Fibroblast of skin of left biceps (primary cell): ENCODE measurements at regions not wholly inside any gene's neighbourhood (a gene's known extent, or its start where the extent isn't known, plus 50 kb on each side); places are given as distances from the start of the nearest gene placed in this dataset.
"Not testable (repeated sequence)": the region's sequence is repeated elsewhere in the genome, so short reads cannot be mapped to it uniquely, and the experiment has no call there.

ENCODE experiments used
- DNase-seq, 2 experiments: peaks; one replicate each; pipeline ENCODE4 v3.0.0-alpha.2; 2013; ENCODE audit warnings: low read depth in 2 of 2

GRCh38 chr7:96827701-96828100 lies 118.1 kb upstream of the SEM1 start:
- no peak for DNase-seq

DNA sequence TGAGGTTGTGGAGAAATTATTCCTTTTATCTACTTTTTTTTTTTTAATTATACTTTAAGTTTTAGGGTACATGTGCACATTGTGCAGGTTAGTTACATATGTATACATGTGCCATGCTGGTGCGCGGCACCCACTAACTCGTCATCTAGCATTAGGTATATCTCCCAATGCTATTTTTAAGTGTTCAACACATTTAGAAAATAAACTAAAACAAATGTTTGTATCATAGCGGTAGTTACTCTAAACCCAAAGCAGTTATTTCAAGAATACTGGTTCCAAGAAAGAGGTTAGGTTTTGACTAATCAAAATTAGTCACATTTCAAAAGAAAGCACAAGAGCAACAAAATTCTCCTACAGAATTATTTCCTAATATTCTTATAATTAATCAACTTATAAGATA lies 119.5 kb upstream of the SEM1 start:
- DNase-seq: not testable (repeated sequence)

- no peak for DNase-seq
Observed at GRCh38 chr7:96831446-96831845, 121.8 kb upstream of the SEM1 start.

DNA sequence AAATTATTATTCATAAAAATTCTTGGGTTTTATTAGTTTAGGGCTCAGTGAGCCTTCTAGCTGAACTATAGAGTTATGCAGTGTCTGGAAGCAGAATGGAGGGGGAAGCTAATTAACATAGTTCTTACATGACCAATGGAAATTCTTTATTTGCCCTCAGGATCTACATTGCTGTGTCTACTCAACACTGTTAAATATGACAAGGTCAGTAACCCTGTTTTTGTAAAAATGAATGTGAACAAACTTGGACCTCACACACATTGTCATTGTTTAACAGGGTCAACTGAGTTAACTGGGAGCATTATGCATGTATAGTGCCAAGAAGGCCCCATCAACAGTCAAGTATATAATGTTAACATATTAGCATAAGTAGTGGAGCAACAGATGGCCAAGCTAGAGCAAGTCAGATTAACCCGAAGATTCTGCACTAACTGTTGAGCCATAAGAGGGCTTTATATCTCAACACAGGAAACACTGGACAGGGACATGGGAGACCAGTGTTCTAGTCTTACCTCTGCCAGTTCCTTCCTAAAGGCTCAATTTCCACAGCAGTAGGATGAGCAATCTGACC lies 122.5 kb upstream of the SEM1 start:
- DNase-seq: no peak

GRCh38 chr7:96833676-96834453 lies 124.2 kb upstream of the SEM1 start:
- no peak for DNase-seq

- no peak for DNase-seq
Observed at GRCh38 chr7:96836456-96836855, 126.8 kb upstream of the SEM1 start.

- DNase-seq: no peak
Observed at GRCh38 chr7:96837593-96837992, 127.9 kb upstream of the SEM1 start.

DNA sequence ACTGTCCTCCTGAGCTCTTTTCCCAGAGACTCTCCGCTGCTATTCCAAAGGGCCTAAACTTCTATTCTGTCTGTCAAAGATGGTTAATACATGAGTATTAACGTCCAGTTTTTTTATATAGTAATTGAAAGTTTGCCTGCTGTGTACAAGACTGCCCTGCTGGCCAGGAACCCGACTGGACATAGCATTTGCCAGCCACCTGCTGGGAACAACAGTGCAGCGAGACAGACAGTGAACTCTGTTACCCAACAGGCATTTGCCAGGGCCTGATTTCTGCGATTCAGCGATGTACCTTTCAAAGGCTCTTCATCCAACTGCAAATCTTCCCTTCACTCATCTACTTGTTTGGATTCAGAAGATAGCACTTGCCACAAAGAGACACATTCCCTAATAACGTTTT lies 128.8 kb upstream of the SEM1 start:
- DNase-seq: no peak

DNA sequence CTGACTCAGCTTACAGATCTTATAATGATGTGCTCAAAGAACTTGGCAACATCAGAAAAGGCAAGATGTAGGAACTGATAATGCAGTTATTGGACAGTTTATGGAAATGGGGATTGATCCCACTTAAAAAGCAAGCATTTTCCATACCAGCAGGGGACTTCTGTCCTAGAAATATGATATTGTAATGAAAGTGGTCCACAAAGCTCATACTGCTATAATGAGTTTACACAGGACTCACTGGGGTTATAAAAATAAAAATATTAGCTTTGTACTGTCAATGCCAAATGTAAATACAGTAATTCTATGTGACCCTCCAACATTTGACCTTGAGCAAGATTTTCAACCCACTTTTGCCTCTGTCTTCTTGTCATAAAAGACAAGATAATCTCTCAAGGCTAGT lies 145.5 kb upstream of the SEM1 start:
- DNase-seq: no peak

- no peak for DNase-seq
Observed at GRCh38 chr7:96855691-96856090, 146.0 kb upstream of the SEM1 start.

DNA sequence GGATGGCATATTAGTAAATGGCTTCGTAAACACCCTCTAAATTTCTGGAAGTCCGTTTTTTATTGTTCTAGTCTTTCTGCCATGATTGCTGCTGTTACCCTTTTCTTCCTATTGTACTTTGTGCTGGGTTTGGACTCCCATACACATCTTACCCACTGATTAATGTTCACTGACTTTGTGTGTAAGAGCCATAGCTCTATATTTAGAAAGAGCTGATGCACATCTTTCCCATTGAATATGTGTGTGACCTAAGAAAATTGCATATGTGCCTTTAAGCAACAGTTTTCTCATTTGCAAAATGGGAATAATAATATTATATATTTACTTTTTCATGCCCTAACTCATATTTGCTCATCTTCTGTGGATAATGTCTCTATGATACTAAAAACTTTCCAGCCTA lies 135.8 kb upstream of the DLX6 start:
- no peak for DNase-seq

- DNase-seq: no peak
Observed at GRCh38 chr7:96870185-96870584, 135.2 kb upstream of the DLX6 start.

DNA sequence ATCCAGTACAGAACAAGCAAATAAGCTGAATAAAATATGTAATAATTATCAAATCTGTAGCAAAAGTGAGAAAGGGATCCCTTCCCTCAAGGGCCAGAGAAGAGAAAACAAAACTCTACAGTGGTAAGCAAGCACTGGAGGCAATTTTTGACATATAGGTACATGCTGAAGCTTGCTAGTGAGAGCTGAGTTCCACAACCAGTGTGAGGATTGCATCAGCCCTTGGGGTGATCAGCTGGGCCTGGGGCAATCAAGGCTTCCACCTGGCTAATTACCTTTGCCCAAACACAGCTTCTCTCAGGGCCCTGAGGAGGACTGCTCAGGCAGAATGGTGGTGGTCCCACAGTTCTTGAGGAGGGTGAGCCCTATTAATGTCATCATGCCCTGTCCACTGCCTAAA lies 134.4 kb upstream of the DLX6 start:
- DNase-seq: no peak

- DNase-seq: no peak
Observed at GRCh38 chr7:96887426-96887825, 117.9 kb upstream of the DLX6 start.

GRCh38 chr7:96899108-96899507 lies 106.2 kb upstream of the DLX6 start:
- DNase-seq: no peak

DNA sequence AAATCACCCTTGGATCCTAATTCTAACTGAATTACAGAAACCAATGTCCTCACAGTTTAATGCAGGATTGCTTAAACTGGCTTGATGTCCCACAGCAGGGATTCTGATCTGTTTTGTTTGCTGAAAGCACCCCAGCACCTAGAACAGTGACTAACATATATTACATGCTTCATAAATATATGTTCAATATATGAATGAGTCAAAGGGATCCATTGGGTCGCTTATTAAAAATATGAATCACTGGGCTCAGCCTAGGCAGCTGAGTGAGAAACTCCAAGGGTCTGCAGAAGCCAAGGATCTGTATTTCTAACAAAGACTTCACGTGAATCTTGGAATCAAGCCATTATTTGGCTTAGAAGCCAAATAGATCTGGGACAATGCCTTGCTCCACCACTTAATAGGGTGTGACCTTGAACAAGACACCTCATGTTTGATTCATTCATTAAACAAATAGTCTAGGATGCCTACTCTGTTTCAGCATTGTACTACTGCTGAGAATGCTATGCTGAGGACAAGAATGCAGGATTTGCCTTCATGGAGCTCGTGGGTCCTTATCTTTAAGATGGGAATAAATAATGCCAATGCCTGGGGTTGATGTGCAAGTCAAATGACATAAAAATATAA lies 103.4 kb upstream of the DLX6 start:
- DNase-seq: no peak

DNA sequence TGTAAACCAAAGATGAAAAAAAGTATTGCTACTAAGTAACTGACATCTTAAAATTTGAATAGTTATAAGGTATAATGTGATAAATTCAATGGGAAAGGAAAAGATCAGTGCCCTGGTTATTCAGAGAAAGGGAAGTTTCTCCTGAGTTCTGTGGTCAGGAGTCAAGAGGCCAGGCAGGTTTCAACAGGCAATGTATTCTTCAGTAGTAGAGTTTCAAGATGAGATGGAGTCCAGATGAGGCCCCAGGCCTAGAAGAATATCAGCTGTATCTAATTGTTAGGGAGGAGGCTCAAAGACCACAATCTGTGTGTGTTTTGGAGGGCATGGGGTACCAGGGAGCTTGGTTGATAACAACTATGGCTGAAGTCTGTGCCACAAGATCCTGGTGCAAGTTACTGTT lies 101.4 kb upstream of the DLX6 start:
- DNase-seq: no peak

DNA sequence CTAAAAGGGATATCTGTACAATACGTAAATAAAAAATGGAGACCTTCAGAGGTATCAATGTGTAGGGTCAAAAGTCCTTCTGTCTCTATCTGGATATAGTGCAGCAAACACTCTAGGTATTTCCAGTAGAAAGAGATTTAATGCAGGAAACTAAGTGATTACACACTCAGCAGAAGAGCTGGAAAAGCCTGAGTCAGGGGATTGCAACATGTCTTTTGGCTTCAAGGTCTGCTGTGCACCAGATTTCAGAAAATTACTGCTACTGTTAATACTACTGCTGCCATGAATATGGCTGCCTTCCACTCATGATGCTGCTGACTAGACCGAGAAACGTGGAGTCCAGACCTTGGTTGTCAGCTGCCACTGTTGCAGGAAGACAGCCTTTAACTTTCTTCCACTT lies 94.9 kb upstream of the DLX6 start:
- DNase-seq: no peak

GRCh38 chr7:96915029-96915428 lies 90.3 kb upstream of the DLX6 start:
- DNase-seq: no peak

DNA sequence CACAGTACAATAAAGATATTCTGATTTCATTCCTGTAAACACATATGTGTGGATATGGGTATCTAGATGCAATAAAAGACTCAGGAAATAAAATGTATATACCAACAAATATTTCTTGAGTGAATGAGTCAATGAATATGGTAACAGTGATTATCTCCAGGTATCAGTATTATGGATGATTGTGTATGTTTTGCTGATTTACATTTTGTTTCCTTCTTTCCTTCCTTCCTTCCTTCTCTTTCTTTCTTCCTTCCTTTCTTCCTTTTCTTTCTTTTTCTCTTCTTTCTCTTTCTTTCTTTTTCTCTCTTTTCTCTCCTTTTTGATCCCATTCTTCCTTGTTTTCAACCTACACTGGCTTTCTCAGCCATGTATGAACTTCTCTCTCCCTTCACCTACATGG lies 85.3 kb upstream of the DLX6 start:
- no peak for DNase-seq

DNA sequence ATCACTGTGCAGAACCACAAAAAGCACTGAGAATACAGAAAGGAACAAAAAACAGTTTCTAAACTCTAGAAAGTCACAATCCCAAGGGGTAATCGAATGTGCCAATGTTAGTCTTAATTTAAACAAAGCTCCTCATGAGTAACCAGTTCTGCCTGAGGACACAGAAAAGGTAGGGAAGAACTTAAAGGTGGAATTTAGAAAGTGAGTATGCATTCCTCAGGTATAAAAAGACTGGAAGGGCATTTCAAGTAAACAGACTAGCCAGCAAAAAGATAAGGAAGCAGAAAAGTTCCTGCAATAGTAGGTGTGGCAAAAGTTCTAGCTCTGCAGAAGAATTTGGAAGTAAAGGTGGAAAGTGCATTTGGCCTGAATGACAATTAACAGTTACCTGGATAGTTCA lies 84.6 kb upstream of the DLX6 start:
- no peak for DNase-seq

DNA sequence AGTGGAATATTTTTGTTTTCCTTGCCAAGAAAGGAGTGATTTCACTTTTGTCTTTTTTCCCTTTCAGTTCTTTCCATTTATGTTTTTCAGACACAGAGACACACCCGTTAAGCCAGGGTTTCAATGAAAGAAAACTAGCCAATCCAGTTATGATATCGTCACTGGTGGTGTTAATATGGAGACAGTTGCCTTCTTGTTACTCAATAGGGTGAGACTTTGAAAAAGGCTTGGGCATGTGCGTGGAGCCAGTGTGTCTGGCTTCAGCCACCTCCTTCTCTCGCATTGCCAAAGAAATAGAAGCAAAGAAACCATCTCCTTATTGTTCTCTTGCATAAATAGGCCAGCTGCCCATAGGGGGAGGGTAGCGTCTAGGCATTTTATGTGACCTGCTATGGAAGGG lies 84.1 kb upstream of the DLX6 start:
- DNase-seq: no peak

DNA sequence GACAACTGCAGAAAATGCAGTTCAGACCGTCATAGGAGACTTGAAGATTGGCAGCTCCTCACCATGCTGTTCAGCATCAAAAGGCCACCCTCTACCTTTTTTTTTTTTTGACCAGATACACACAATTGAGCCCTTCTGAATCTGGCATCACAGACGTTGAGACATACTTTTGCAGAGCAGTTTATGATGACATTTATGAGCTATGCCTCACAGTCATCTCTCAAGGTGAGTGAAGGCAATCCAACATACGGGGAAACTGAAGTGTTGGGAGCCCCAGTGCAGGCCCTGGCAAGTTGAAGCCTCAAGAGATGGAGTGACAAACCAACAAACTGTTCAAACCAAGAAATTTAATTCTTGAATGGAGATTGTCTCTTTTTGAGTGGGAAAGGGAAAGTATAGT lies 83.6 kb upstream of the DLX6 start:
- DNase-seq: no peak
